H9 (cell line): ENCODE measurements at regions not wholly inside any gene's neighbourhood (a gene's known extent, or its start where the extent isn't known, plus 50 kb on each side); places are given as distances from the start of the nearest gene placed in this dataset.
A peak's percentile ranks its signal among the peaks of the same experiment; 100 is the strongest.

Experiments
- DNase-seq: peaks from one replicate; pipeline ENCODE4 v3.0.0-alpha.2; 2017
- H2AFZ ChIP-seq: one replicate; pipeline ENCODE4 v1.6.1; 2013; ENCODE audit warnings: mild to moderate bottlenecking, low read length, control low read depth, moderate library complexity
- H2AK5ac ChIP-seq: 2 replicates; pipeline ENCODE4 v1.6.1; 2013; ENCODE audit warnings: low read length, control low read depth, mixed read lengths; ENCODE audit not compliant: insufficient read length
- H2BK120ac ChIP-seq: one replicate; pipeline ENCODE4 v1.6.1; 2013; ENCODE audit warnings: low read depth, mild to moderate bottlenecking, low read length, control low read depth, inconsistent platforms; ENCODE audit not compliant: poor library complexity, severe bottlenecking
- H2BK12ac ChIP-seq: 2 replicates; pipeline ENCODE4 v1.6.1; 2013; ENCODE audit warnings: low read length, control low read depth, mixed read lengths, low read depth; ENCODE audit not compliant: insufficient read length
- H2BK15ac ChIP-seq: 2 replicates; pipeline ENCODE4 v1.6.1; 2013; ENCODE audit warnings: low read depth, low read length, control low read depth
- H2BK20ac ChIP-seq: one replicate; pipeline ENCODE4 v1.6.1; 2013; ENCODE audit warnings: low read depth, mild to moderate bottlenecking, low read length, control low read depth, inconsistent platforms; ENCODE audit not compliant: poor library complexity, severe bottlenecking
- H2BK5ac ChIP-seq: 2 replicates; pipeline ENCODE4 v1.6.1; 2013; ENCODE audit warnings: low read length, control low read depth, mixed read lengths; ENCODE audit not compliant: insufficient read length
- H3K14ac ChIP-seq: 2 replicates; pipeline ENCODE4 v1.6.1; 2013; ENCODE audit warnings: low read length, control low read depth; ENCODE audit not compliant: insufficient read depth
- H3K18ac ChIP-seq: 2 replicates; pipeline ENCODE4 v1.6.1; 2013; ENCODE audit warnings: low read depth, mild to moderate bottlenecking, mixed read lengths, low read length, control low read depth; ENCODE audit not compliant: insufficient read length
- H3K23ac ChIP-seq: 2 replicates; pipeline ENCODE4 v1.6.1; 2013; ENCODE audit warnings: low read length, control low read depth, mixed read lengths, low read depth; ENCODE audit not compliant: insufficient read length
- H3K23me2 ChIP-seq: 2 replicates; pipeline ENCODE4 v1.6.1; 2013; ENCODE audit warnings: low read depth, mild to moderate bottlenecking, mixed read lengths, low read length, control low read depth; ENCODE audit not compliant: insufficient read length, poor library complexity, severe bottlenecking
- H3K27ac ChIP-seq: 2 replicates; pipeline ENCODE4 v1.5.1; 2013; ENCODE audit warnings: low read length, control low read depth, mixed read lengths, low read depth; ENCODE audit not compliant: insufficient read length
- H3K27me3 ChIP-seq: 2 replicates; pipeline ENCODE4 v1.6.1; 2013; ENCODE audit warnings: low read length, control low read depth, inconsistent platforms; ENCODE audit not compliant: insufficient read depth
- H3K4ac ChIP-seq: 2 replicates; pipeline ENCODE4 v1.6.1; 2013; ENCODE audit warnings: low read depth, mild to moderate bottlenecking, control low read depth, inconsistent platforms, low read length, moderate library complexity
- H3K4me1 ChIP-seq: 2 replicates; pipeline ENCODE4 v1.6.1; 2013; ENCODE audit warnings: low read length, control low read depth, inconsistent platforms; ENCODE audit not compliant: insufficient read depth
- H3K4me2 ChIP-seq: 2 replicates; pipeline ENCODE4 v1.6.1; 2013; ENCODE audit warnings: low read length, control low read depth, mixed read lengths; ENCODE audit not compliant: insufficient read length, insufficient read depth
- H3K56ac ChIP-seq: 2 replicates; pipeline ENCODE4 v1.6.1; 2013; ENCODE audit warnings: low read depth, mild to moderate bottlenecking, mixed read lengths, low read length, control low read depth; ENCODE audit not compliant: insufficient read length
- H3K79me1 ChIP-seq: 2 replicates; pipeline ENCODE4 v1.6.1; 2013; ENCODE audit warnings: low read depth, mild to moderate bottlenecking, moderate library complexity, low read length, control low read depth, inconsistent platforms; ENCODE audit not compliant: insufficient read depth, poor library complexity, severe bottlenecking
- H3K79me2 ChIP-seq: 2 replicates; pipeline ENCODE4 v1.6.1; 2013; ENCODE audit warnings: low read length, control low read depth, inconsistent platforms; ENCODE audit not compliant: insufficient read depth
- H3K9ac ChIP-seq: 2 replicates; pipeline ENCODE4 v1.6.1; 2013; ENCODE audit warnings: low read length, control low read depth, mixed read lengths; ENCODE audit not compliant: insufficient read length; ENCODE audit errors: extremely low read depth
- H3K9me3 ChIP-seq: one replicate; pipeline ENCODE4 v1.6.1; 2013; ENCODE audit warnings: low read depth, low read length, inconsistent platforms; ENCODE audit not compliant: control insufficient read depth
- H3T11ph ChIP-seq: one replicate; pipeline ENCODE4 v1.6.1; 2013; ENCODE audit warnings: mild to moderate bottlenecking, low read length, control low read depth, inconsistent platforms
- H4K20me1 ChIP-seq: one replicate; pipeline ENCODE4 v1.6.1; 2013; ENCODE audit not compliant: control insufficient read depth, insufficient read length, insufficient read depth
- H4K5ac ChIP-seq: 2 replicates; pipeline ENCODE4 v1.6.1; 2013; ENCODE audit warnings: low read depth, mild to moderate bottlenecking, mixed read lengths, low read length, control low read depth; ENCODE audit not compliant: insufficient read length
- H4K8ac ChIP-seq: replicated peaks from 2 replicates; pipeline ENCODE4 v1.6.1; 2013; ENCODE audit warnings: low read length, control low read depth, mixed read lengths, low read depth; ENCODE audit not compliant: insufficient read length
- H4K91ac ChIP-seq: 2 replicates; pipeline ENCODE4 v1.6.1; 2013; ENCODE audit warnings: low read depth, mild to moderate bottlenecking, moderate library complexity, mixed read lengths, low read length, control low read depth; ENCODE audit not compliant: insufficient read length
- H3K27ac Mint-ChIP-seq, 3 experiments: 2 replicates in 2 of 3; 3 replicates in 1 of 3; pipeline ENCODE4 v1.8.0; 2020 to 2021; ENCODE audit warnings: mixed read lengths in 3 of 3, mild to moderate bottlenecking in 1 of 3, moderate library complexity in 1 of 3
- H3K27me3 Mint-ChIP-seq: 2 replicates; pipeline ENCODE4 v1.8.0; 2021; ENCODE audit warnings: low read depth, mild to moderate bottlenecking, moderate library complexity, mixed read lengths
- H3K36me3 Mint-ChIP-seq, 3 experiments: 2 replicates in 2 of 3; 3 replicates in 1 of 3; pipeline ENCODE4 v1.8.0; 2020 to 2021; ENCODE audit warnings: low read depth in 3 of 3, mixed read lengths in 3 of 3; ENCODE audit not compliant: insufficient read depth in 1 of 3
- H3K4me1 Mint-ChIP-seq, 2 experiments: 2 replicates each; pipeline ENCODE4 v1.8.0; 2020; ENCODE audit warnings: mixed read lengths in 2 of 2
- H3K4me3 Mint-ChIP-seq, 2 experiments: 2 replicates in 1 of 2; 3 replicates in 1 of 2; pipeline ENCODE4 v1.8.0; 2020 to 2021; ENCODE audit warnings: mild to moderate bottlenecking in 2 of 2, mixed read lengths in 2 of 2, moderate library complexity in 1 of 2
- H3K9me3 Mint-ChIP-seq, 2 experiments: 2 replicates in 1 of 2; 3 replicates in 1 of 2; pipeline ENCODE4 v1.8.0; 2020; ENCODE audit warnings: mild to moderate bottlenecking in 2 of 2, mixed read lengths in 2 of 2, moderate library complexity in 1 of 2
- WGBS: extraction: QIAGEN DNeasy Blood & Tissue Kit; methylation state at CpG from one replicate; pipeline ENCODE4 v1.1.7; 2013; ENCODE audit warnings: missing lambda C conversion rate, low lambda C conversion rate, mixed read lengths; ENCODE audit not compliant: insufficient read length; ENCODE audit errors: extremely low coverage; 5-methylcytosine and 5-hydroxymethylcytosine counted together
- TF ChIP-seq, protein P1 (sequence below): fragments of 200-600 bp; sonication (generic); conservative IDR thresholded peaks from 3 replicates; pipeline ENCODE4 v1.8.0; 2021; ENCODE audit warnings: antibody characterized with exemption, mild to moderate bottlenecking

DNA sequence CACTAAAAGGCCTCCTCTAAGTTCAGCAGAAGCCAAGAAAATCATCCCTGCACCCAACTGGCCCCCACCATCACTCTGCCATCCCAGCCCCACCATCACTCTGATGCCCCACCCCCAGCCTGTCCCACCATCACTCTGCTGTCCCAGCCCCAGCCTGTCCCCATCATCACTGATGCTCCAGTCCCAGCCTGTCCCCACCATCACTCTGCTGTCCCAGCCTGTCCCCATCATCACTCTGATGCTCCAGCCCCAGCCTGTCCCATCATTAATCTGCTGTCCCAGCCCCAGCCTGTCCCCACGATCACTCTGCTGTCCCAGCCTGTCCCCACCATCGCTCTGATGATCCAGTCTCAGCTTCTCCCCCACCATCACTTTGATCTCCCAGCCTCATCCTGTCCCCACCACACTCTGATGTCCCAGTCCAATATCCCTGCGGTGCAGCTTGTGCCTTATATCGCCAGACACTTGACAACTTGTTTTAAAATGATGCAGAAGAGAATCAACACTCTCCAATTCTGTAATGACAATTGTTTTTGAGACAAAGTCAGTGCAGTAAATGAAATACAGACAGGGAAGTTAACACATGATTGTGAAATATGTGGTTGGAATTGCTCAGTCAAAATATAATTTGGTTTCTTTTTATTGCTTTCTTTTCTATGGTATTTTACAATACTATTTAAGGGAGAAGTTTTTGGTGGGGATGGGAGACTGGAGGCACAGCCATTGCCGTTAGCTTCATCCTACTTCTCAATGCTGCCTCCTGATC lies 100.8 kb downstream of the TNFAIP3 start:
- no peaks in the 10 kb centered on the region for H3K79me1 ChIP-seq
- H3K27ac ChIP-seq = no peak overlapping the region
- H3K9ac ChIP-seq = no peak overlapping the region
- WGBS = no CpG with 5 or more reads among the region's 5 CpGs
- no peaks in the 10 kb centered on the region for H3K23me2 ChIP-seq
- Mint-ChIP-seq H3K27me3 (no peaks in the 10 kb centered on the region; the same call in 1 of the 2 replicates), H3K9me3 (no peaks in the 10 kb centered on the region; a peak in 1 of 5 replicates), H3K4me3 (no peak overlapping the region), H3K27ac (peak overlapping the region in 1 of 3 experiments; percentile 36; a peak in 1 of 7 replicates), H3K4me1 (no peaks in the 10 kb centered on the region), H3K36me3 (no peaks in the 10 kb centered on the region)
- no peak overlapping the region for H4K5ac ChIP-seq
- H4K91ac ChIP-seq = no peak overlapping the region
- H3T11ph ChIP-seq = no peak overlapping the region
- no peak overlapping the region for H2AFZ ChIP-seq
- H3K79me2 ChIP-seq = no peaks in the 10 kb centered on the region
- no peaks in the 10 kb centered on the region for H3K4me1 ChIP-seq
- no peak overlapping the region for H4K8ac ChIP-seq
- H2BK12ac ChIP-seq = no peak overlapping the region
- H3K18ac ChIP-seq = no peak overlapping the region
- no peak overlapping the region for H2BK15ac ChIP-seq
- no peak overlapping the region for H3K4ac ChIP-seq
- no peak for DNase-seq
- no peaks in the 10 kb centered on the region for H3K9me3 ChIP-seq
- H2BK5ac ChIP-seq = no peak overlapping the region
- no peak overlapping the region for H2BK120ac ChIP-seq
- no peak overlapping the region for H3K56ac ChIP-seq
- H2AK5ac ChIP-seq = no peak overlapping the region
- no peak overlapping the region for H2BK20ac ChIP-seq
- no peak overlapping the region for H3K23ac ChIP-seq
- no peak overlapping the region for H3K14ac ChIP-seq
- TF ChIP-seq, protein P1, sequence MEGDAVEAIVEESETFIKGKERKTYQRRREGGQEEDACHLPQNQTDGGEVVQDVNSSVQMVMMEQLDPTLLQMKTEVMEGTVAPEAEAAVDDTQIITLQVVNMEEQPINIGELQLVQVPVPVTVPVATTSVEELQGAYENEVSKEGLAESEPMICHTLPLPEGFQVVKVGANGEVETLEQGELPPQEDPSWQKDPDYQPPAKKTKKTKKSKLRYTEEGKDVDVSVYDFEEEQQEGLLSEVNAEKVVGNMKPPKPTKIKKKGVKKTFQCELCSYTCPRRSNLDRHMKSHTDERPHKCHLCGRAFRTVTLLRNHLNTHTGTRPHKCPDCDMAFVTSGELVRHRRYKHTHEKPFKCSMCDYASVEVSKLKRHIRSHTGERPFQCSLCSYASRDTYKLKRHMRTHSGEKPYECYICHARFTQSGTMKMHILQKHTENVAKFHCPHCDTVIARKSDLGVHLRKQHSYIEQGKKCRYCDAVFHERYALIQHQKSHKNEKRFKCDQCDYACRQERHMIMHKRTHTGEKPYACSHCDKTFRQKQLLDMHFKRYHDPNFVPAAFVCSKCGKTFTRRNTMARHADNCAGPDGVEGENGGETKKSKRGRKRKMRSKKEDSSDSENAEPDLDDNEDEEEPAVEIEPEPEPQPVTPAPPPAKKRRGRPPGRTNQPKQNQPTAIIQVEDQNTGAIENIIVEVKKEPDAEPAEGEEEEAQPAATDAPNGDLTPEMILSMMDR = no peak
- no peak overlapping the region for H3K4me2 ChIP-seq
- H4K20me1 ChIP-seq = no peaks in the 10 kb centered on the region
- H3K27me3 ChIP-seq = no peaks in the 10 kb centered on the region
